HepG2 (cell line): ENCODE measurements at regions not wholly inside any gene's neighbourhood (a gene's known extent, or its start where the extent isn't known, plus 50 kb on each side); places are given as distances from the start of the nearest gene placed in this dataset.

Source experiments
- ATAC-seq: fragments of 200-7000 bp; cut with Tn5 transposase; 3 replicates; pipeline ENCODE4 v1.9.1; 2020; ENCODE audit warnings: mild to moderate bottlenecking, moderate library complexity
- BruUV-seq: library from RNA; stranded (reverse); fragments of 400-500 nt; replicated peaks from 2 replicates; lab custom pipeline; 2021; lab: Mats Ljungman, UMichigan
- CTCF ChIA-PET: fragments of 300-600 bp; formaldehyde crosslinking; extraction: SDS; loops from one replicate; lab custom pipeline; 2021; ENCODE audit warnings: low total read pairs, inconsistent platforms, low intra/inter-chr PET ratio; lab: Yijun Ruan, JAX
- POLR2A ChIA-PET: fragments of 350-600 bp; sonication (Branson Sonifier 250); formaldehyde crosslinking; loops from one replicate; lab custom pipeline; 2020; ENCODE audit warnings: antibody characterized with exemption, inconsistent platforms; lab: Yijun Ruan, JAX
- DNase-seq: peaks from one replicate; pipeline ENCODE4 v3.0.0-alpha.2; 2015; ENCODE audit warnings: low spot score
- FAIRE-seq: peaks from 3 replicates; lab custom pipeline; 2011; peaks lifted over from hg19 to GRCh38; lab: Jason Lieb, UNC
- H2AFZ ChIP-seq: one replicate; pipeline ENCODE4 v1.6.1; 2011; ENCODE audit warnings: low read length, inconsistent platforms
- H3K27ac ChIP-seq: fragments of 300-600 bp; 3 replicates; pipeline ENCODE4 v1.8.0; 2011; ENCODE audit warnings: mixed run types, mild to moderate bottlenecking, mixed read lengths, low read length, inconsistent platforms; ENCODE audit not compliant: insufficient read depth; ENCODE audit errors: extremely low read length
- H3K27me3 ChIP-seq, 2 experiments: fragments of 200-600 bp in 1 of 2; 2 replicates in 1 of 2; 3 replicates in 1 of 2; pipeline versions ENCODE4 v1.6.0 to v1.8.0; 2011; ENCODE audit warnings: low read length in 2 of 2, mild to moderate bottlenecking in 2 of 2, moderate library complexity in 2 of 2, inconsistent platforms in 1 of 2; ENCODE audit not compliant: insufficient read depth in 2 of 2, control insufficient read depth in 1 of 2
- H3K36me3 ChIP-seq, 2 experiments: fragments of 200-600 bp in 1 of 2; replicated peaks in 1 of 2; 2 replicates in 1 of 2; 3 replicates in 1 of 2; pipeline versions ENCODE4 v1.5.1 to v1.8.0; 2011; ENCODE audit warnings: low read length in 2 of 2, inconsistent platforms in 1 of 2; ENCODE audit not compliant: insufficient read depth in 2 of 2, control insufficient read depth in 1 of 2
- H3K4me1 ChIP-seq: 2 replicates; pipeline ENCODE4 v1.5.1; 2012; ENCODE audit warnings: low read length, inconsistent platforms; ENCODE audit not compliant: insufficient read depth
- H3K4me2 ChIP-seq: 2 replicates; pipeline ENCODE4 v1.6.0; 2011; ENCODE audit warnings: low read depth, low read length, inconsistent platforms
- H3K4me3 ChIP-seq, 3 experiments: fragments of 200-600 bp in 1 of 3; sonication (generic), shearing (Covaris generic) in 1 of 3; replicated peaks in 1 of 3; 2 replicates each; pipeline ENCODE4 v1.5.1; 2011 to 2016; ENCODE audit warnings: low read length in 3 of 3, inconsistent platforms in 2 of 3, low read depth in 2 of 3, mild to moderate bottlenecking in 2 of 3, control low read depth in 1 of 3, mixed read lengths in 1 of 3; ENCODE audit not compliant: insufficient read depth in 1 of 3
- H3K79me2 ChIP-seq: one replicate; pipeline ENCODE4 v1.6.1; 2011; ENCODE audit warnings: low read length, inconsistent platforms; ENCODE audit not compliant: insufficient read depth
- H3K9ac ChIP-seq: 2 replicates; pipeline ENCODE4 v1.6.0; 2011; ENCODE audit warnings: mild to moderate bottlenecking, low read depth, low read length, inconsistent platforms; ENCODE audit not compliant: insufficient read depth
- H3K9me3 ChIP-seq: 2 replicates; pipeline ENCODE4 v1.5.1; 2012; ENCODE audit warnings: mild to moderate bottlenecking, low read length
- H4K20me1 ChIP-seq: 2 replicates; pipeline ENCODE4 v1.6.0; 2011; ENCODE audit warnings: inconsistent platforms, mild to moderate bottlenecking, low read length, moderate library complexity; ENCODE audit not compliant: insufficient read depth
- ZNF354B ChIP-seq: sonication (generic); formaldehyde crosslinking; IDR thresholded peaks from 2 replicates; pipeline ENCODE4 v1.8.0; 2022; ENCODE audit warnings: mild to moderate bottlenecking, missing genetic modification reagents
- ZNF468 ChIP-seq: sonication (generic); formaldehyde crosslinking; IDR thresholded peaks from 2 replicates; pipeline ENCODE4 v1.8.0; 2022; ENCODE audit warnings: mild to moderate bottlenecking, moderate library complexity, missing genetic modification reagents
- ZNF567 ChIP-seq: sonication (generic); formaldehyde crosslinking; IDR thresholded peaks from 2 replicates; pipeline ENCODE4 v1.8.1; 2023; ENCODE audit warnings: mild to moderate bottlenecking, missing genetic modification reagents, borderline replicate concordance
- ZNF724P ChIP-seq: sonication (generic); formaldehyde crosslinking; IDR thresholded peaks from 2 replicates; pipeline ENCODE4 v1.8.0; 2022; ENCODE audit warnings: missing genetic modification reagents, borderline replicate concordance
- WGBS: methylation state at CpG from one replicate; pipeline ENCODE4 v1.1.6; 2017; ENCODE audit warnings: low lambda C conversion rate; 5-methylcytosine and 5-hydroxymethylcytosine counted together
- in situ Hi-C: cut with HindIII; loops from 2 replicates; pipeline ENCODE4 v1.10.0; 2017; ENCODE audit warnings: low pct_unique_long_range_greater_than_20kb; ENCODE audit not compliant: extremely low pct_ligation_motif_present
- intact Hi-C: fragments of 100-400 bp; cut with micrococcal nuclease; formaldehyde crosslinking; loops from one replicate; pipeline ENCODE4 v1.10.0; 2022; ENCODE audit not compliant: unreplicated experiment
- TF ChIP-seq, protein P1 (sequence below): sonication (generic); formaldehyde crosslinking; IDR thresholded peaks from 2 replicates; pipeline ENCODE4 v1.5.0; 2020; ENCODE audit warnings: mild to moderate bottlenecking, missing genetic modification reagents, moderate library complexity
- TF ChIP-seq, protein P2 (sequence below): sonication (generic); formaldehyde crosslinking; IDR thresholded peaks from 2 replicates; pipeline ENCODE4 v1.4.0; 2020; ENCODE audit warnings: missing genetic modification reagents, borderline replicate concordance
- TF ChIP-seq, protein P3 (sequence below): sonication (generic); formaldehyde crosslinking; IDR thresholded peaks from 2 replicates; pipeline ENCODE4 v1.8.0; 2022; ENCODE audit warnings: mild to moderate bottlenecking, missing genetic modification reagents, borderline replicate concordance
- TF ChIP-seq, protein P4 (sequence below): sonication (generic); formaldehyde crosslinking; conservative IDR thresholded peaks from 2 replicates; pipeline ENCODE4 v1.5.0; 2020; ENCODE audit warnings: missing genetic modification reagents

DNA sequence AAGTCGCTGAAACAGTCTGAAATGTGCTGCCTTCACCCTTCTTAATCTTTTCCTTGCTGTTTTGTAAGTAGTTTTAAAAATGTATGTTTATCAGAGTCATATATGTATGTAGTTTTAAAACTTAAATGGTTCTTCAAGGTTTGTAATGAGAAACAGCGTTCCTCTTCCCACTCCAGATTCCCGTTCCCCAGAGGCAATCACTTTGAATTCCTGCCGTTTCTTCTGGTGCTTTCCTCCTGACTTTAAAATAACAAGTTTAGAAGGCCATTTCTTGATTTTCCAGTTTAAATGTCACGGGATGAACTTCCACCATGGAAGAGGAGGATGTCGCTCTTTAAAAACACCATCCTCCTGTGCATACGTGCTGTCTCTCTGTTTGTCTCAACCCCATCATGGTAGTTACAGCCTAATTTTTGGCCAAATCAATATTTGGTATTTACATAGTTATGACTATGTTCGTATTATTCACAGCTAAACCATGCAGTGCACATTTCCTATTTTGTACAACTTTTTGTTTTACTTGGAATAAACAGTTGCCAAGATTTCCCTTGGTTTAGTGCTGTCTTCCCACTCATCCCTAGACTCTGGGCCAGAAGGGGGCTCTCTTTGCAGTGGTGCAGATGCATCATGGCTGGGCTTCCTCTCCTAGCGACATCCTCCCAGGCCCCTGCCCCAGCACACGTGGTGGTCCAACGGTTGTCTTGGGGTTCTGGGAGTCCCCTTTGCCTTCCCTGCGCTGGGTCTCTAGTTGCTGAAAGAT, 151.4 kb downstream of the PTPN20 start:
- WGBS = 19% methylated on average over 12 of the region's 12 CpGs
- peak; percentile 59 for ATAC-seq
- in situ Hi-C loops (no loop called here), intact Hi-C loops (no loop called here)
- Histone ChIP-seq H3K4me1 (no peaks in the 10 kb centered on the region), H3K27me3 (peaks cover 4 to 24% of the 10 kb centered on the region in 2 experiments; a peak in 4 of 5 replicates), H3K9ac (no peak overlapping the region), H3K36me3 (no peaks in the 10 kb centered on the region), H3K9me3 (no peaks in the 10 kb centered on the region), H4K20me1 (no peaks in the 10 kb centered on the region), H3K4me3 (no peak overlapping the region), H3K27ac (no peak overlapping the region), H3K79me2 (no peaks in the 10 kb centered on the region), H2AFZ (no peak overlapping the region), H3K4me2 (no peak overlapping the region)
- TF ChIP-seq ZNF468 (CRISPR knock-in tag) = no peak
- TF ChIP-seq, protein P1, sequence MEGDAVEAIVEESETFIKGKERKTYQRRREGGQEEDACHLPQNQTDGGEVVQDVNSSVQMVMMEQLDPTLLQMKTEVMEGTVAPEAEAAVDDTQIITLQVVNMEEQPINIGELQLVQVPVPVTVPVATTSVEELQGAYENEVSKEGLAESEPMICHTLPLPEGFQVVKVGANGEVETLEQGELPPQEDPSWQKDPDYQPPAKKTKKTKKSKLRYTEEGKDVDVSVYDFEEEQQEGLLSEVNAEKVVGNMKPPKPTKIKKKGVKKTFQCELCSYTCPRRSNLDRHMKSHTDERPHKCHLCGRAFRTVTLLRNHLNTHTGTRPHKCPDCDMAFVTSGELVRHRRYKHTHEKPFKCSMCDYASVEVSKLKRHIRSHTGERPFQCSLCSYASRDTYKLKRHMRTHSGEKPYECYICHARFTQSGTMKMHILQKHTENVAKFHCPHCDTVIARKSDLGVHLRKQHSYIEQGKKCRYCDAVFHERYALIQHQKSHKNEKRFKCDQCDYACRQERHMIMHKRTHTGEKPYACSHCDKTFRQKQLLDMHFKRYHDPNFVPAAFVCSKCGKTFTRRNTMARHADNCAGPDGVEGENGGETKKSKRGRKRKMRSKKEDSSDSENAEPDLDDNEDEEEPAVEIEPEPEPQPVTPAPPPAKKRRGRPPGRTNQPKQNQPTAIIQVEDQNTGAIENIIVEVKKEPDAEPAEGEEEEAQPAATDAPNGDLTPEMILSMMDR (CRISPR knock-in tag) = peak; percentile 19; the same call in 1 of the 2 replicates
- DNase-seq = no peak
- POLR2A ChIA-PET = no interaction called here
- CTCF ChIA-PET = no interaction called here
- BruUV-seq = no TSS peak
- no peak for FAIRE-seq

DNA sequence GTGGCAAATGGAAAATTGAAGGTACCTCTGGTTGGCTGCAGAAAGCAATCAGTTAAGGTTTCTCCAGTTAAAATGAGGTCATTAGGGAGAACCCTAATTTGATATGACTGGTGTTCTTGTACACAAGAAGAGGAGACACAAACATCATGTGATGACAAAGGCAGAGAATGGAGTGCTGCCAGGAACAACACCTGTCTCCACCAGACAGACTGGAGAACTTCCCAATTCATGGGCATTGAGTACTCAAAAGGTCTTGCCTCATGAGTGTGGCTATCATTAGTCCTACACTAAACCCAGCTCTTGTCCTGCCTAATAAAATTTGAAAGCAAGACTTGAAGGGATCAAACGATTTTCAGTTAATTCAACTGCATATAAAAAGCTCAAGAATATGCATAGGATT, 152.6 kb downstream of the PTPN20 start:
- Histone ChIP-seq H3K4me3 (no peak overlapping the region), H3K9ac (no peak overlapping the region), H3K9me3 (no peaks in the 10 kb centered on the region), H3K79me2 (no peaks in the 10 kb centered on the region), H3K4me2 (no peak overlapping the region), H3K27me3 (peaks cover 4 to 24% of the 10 kb centered on the region in 2 experiments; a peak in 3 of 5 replicates), H4K20me1 (no peaks in the 10 kb centered on the region), H3K36me3 (no peaks in the 10 kb centered on the region), H3K27ac (no peak overlapping the region), H3K4me1 (no peaks in the 10 kb centered on the region), H2AFZ (no peak overlapping the region)
- in situ Hi-C loops (no loop called here), intact Hi-C loops (no loop called here)
- no peak for DNase-seq
- ChIA-PET CTCF (no interaction called here), POLR2A (no interaction called here)
- WGBS = 0% methylated on average over 1 of the region's 1 CpG
- FAIRE-seq = no peak
- ATAC-seq = no peak
- no TSS peak for BruUV-seq
- TF ChIP-seq, protein P2, sequence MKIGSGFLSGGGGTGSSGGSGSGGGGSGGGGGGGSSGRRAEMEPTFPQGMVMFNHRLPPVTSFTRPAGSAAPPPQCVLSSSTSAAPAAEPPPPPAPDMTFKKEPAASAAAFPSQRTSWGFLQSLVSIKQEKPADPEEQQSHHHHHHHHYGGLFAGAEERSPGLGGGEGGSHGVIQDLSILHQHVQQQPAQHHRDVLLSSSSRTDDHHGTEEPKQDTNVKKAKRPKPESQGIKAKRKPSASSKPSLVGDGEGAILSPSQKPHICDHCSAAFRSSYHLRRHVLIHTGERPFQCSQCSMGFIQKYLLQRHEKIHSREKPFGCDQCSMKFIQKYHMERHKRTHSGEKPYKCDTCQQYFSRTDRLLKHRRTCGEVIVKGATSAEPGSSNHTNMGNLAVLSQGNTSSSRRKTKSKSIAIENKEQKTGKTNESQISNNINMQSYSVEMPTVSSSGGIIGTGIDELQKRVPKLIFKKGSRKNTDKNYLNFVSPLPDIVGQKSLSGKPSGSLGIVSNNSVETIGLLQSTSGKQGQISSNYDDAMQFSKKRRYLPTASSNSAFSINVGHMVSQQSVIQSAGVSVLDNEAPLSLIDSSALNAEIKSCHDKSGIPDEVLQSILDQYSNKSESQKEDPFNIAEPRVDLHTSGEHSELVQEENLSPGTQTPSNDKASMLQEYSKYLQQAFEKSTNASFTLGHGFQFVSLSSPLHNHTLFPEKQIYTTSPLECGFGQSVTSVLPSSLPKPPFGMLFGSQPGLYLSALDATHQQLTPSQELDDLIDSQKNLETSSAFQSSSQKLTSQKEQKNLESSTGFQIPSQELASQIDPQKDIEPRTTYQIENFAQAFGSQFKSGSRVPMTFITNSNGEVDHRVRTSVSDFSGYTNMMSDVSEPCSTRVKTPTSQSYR (CRISPR knock-in tag) = no peak
- TF ChIP-seq ZNF354B (no peak), ZNF567 (no peak), ZNF724P (CRISPR knock-in tag) (no peak)
- TF ChIP-seq, protein P3, sequence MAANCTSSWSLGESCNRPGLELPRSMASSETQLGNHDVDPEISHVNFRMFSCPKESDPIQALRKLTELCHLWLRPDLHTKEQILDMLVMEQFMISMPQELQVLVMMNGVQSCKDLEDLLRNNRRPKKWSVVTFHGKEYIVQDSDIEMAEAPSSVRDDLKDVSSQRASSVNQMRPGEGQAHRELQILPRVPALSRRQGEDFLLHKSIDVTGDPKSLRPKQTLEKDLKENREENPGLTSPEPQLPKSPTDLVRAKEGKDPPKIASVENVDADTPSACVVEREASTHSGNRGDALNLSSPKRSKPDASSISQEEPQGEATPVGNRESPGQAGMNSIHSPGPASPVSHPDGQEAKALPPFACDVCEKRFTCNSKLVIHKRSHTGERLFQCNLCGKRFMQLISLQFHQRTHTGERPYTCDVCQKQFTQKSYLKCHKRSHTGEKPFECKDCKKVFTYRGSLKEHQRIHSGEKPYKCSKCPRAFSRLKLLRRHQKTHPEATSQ = no peak
- TF ChIP-seq, protein P4, sequence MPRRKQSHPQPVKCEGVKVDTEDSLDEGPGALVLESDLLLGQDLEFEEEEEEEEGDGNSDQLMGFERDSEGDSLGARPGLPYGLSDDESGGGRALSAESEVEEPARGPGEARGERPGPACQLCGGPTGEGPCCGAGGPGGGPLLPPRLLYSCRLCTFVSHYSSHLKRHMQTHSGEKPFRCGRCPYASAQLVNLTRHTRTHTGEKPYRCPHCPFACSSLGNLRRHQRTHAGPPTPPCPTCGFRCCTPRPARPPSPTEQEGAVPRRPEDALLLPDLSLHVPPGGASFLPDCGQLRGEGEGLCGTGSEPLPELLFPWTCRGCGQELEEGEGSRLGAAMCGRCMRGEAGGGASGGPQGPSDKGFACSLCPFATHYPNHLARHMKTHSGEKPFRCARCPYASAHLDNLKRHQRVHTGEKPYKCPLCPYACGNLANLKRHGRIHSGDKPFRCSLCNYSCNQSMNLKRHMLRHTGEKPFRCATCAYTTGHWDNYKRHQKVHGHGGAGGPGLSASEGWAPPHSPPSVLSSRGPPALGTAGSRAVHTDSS (CRISPR knock-in tag) = no peak
